ENCODE measurements at regions not wholly inside any gene's neighbourhood (a gene's known extent, or its start where the extent isn't known, plus 50 kb on each side); places are given as distances from the start of the nearest gene placed in this dataset.

GRCh38 chr9:75823151-75823550, 67.3 kb upstream of the PCSK5 start:
- ChIA-PET CTCF (no interaction called here), POLR2A (no interaction called here), RAD21 (ENCODE audit: low non-redundant PET in 1 of 2, low total read pairs in 2 of 2, uncharacterized antibody in 2 of 2, unreplicated experiment in 2 of 2) (no interaction called here)
- Histone ChIP-seq H3K9me2 (ENCODE audit: insufficient read depth) (no peaks in the 10 kb centered on the region), H2AFZ (ENCODE audit: low read depth, low read length, poor library complexity, severe bottlenecking) (no peak overlapping the region), H3K4me1 (ENCODE audit: control insufficient read depth in 1 of 2, insufficient read depth in 2 of 2, low read length in 2 of 2) (no peaks in the 10 kb centered on the region), H3K79me2 (ENCODE audit: insufficient read depth, low read length) (no peaks in the 10 kb centered on the region), H3K9me3 (ENCODE audit: control insufficient read depth in 1 of 2, insufficient read depth in 1 of 2, low read depth in 1 of 2, low read length in 2 of 2) (no peaks in the 10 kb centered on the region), H3K9ac (ENCODE audit: low read length) (no peak overlapping the region), H4K20me1 (ENCODE audit: insufficient read depth) (no peaks in the 10 kb centered on the region), H3K27ac (ENCODE audit: low read depth, low read length) (no peak overlapping the region), H3K4me2 (ENCODE audit: low read length) (no peak overlapping the region), H3K4me3 (replicated peaks in 1 of 2; ENCODE audit: low read depth in 1 of 2, low read length in 2 of 2) (no peak overlapping the region), H3K27me3 (ENCODE audit: insufficient read depth, low read length) (peaks cover 31% of the 10 kb centered on the region), H3K36me3 (ENCODE audit: control insufficient read depth in 1 of 2, insufficient read depth in 2 of 2, low read length in 2 of 2) (no peaks in the 10 kb centered on the region)
- BruUV-seq (replicated peaks): no TSS peak
- DNase-seq (ENCODE audit: low read depth, low spot score) (no peak), ATAC-seq (no peak)
- intact Hi-C loops (cut with micrococcal nuclease): no loop called here
- TF ChIP-seq CBX3 (IDR thresholded peaks at IDR 0.05; ENCODE audit: low read depth): no peak
- TF ChIP-seq, protein P1, sequence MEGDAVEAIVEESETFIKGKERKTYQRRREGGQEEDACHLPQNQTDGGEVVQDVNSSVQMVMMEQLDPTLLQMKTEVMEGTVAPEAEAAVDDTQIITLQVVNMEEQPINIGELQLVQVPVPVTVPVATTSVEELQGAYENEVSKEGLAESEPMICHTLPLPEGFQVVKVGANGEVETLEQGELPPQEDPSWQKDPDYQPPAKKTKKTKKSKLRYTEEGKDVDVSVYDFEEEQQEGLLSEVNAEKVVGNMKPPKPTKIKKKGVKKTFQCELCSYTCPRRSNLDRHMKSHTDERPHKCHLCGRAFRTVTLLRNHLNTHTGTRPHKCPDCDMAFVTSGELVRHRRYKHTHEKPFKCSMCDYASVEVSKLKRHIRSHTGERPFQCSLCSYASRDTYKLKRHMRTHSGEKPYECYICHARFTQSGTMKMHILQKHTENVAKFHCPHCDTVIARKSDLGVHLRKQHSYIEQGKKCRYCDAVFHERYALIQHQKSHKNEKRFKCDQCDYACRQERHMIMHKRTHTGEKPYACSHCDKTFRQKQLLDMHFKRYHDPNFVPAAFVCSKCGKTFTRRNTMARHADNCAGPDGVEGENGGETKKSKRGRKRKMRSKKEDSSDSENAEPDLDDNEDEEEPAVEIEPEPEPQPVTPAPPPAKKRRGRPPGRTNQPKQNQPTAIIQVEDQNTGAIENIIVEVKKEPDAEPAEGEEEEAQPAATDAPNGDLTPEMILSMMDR (IDR thresholded peaks at IDR 0.05 in 2 of 3, conservative IDR thresholded peaks at IDR 0.05 in 1 of 3; ENCODE audit: borderline replicate concordance in 1 of 3, insufficient read depth in 1 of 3, low read depth in 2 of 3, low read length in 2 of 3): no peak

GRCh38 chr9:75824816-75825568, 65.5 kb upstream of the PCSK5 start:
- H3K9me2 ChIP-seq (ENCODE audit: insufficient read depth): no peaks in the 10 kb centered on the region; the same call in 1 of the 2 replicates
- ATAC-seq (no peak), DNase-seq (ENCODE audit: low read depth, low spot score) (no peak)
- RAD21 ChIA-PET (ENCODE audit: low non-redundant PET in 1 of 2, low total read pairs in 2 of 2, uncharacterized antibody in 2 of 2, unreplicated experiment in 2 of 2): no interaction called here
- no peaks in the 10 kb centered on the region for H3K9me3 ChIP-seq (ENCODE audit: control insufficient read depth in 1 of 2, insufficient read depth in 1 of 2, low read depth in 1 of 2, low read length in 2 of 2)
- POLR2A ChIA-PET: no interaction called here
- no peak overlapping the region for H3K4me2 ChIP-seq (ENCODE audit: low read length)
- no peaks in the 10 kb centered on the region for H3K79me2 ChIP-seq (ENCODE audit: insufficient read depth, low read length)
- H3K27me3 ChIP-seq (ENCODE audit: insufficient read depth, low read length): peaks cover 37% of the 10 kb centered on the region
- H3K27ac ChIP-seq (ENCODE audit: low read depth, low read length): no peak overlapping the region
- H3K4me1 ChIP-seq (ENCODE audit: control insufficient read depth in 1 of 2, insufficient read depth in 2 of 2, low read length in 2 of 2): no peaks in the 10 kb centered on the region
- intact Hi-C loops (cut with micrococcal nuclease): no loop called here
- H3K4me3 ChIP-seq (replicated peaks in 1 of 2; ENCODE audit: low read depth in 1 of 2, low read length in 2 of 2): no peak overlapping the region
- no peaks in the 10 kb centered on the region for H4K20me1 ChIP-seq (ENCODE audit: insufficient read depth)
- no peak overlapping the region for H2AFZ ChIP-seq (ENCODE audit: low read depth, low read length, poor library complexity, severe bottlenecking)
- H3K9ac ChIP-seq (ENCODE audit: low read length): no peak overlapping the region
- BruUV-seq (replicated peaks): no TSS peak
- CTCF ChIA-PET: no interaction called here
- no peaks in the 10 kb centered on the region for H3K36me3 ChIP-seq (ENCODE audit: control insufficient read depth in 1 of 2, insufficient read depth in 2 of 2, low read length in 2 of 2)
- TF ChIP-seq SP1 (IDR thresholded peaks at IDR 0.05; ENCODE audit: low read depth) (no peak), EZH2phosphoT487 (IDR thresholded peaks at IDR 0.05; ENCODE audit: borderline replicate concordance) (no peak), EZH2 (IDR thresholded peaks at IDR 0.05) (no peak), POLR2AphosphoS5 (IDR thresholded peaks at IDR 0.05; ENCODE audit: low read depth, low read length) (no peak), POLR2A (IDR thresholded peaks at IDR 0.05; ENCODE audit: borderline replicate concordance, extremely low read depth, insufficient read depth, insufficient read length) (no peak), TCF7L2 (IDR thresholded peaks at IDR 0.05; ENCODE audit: borderline replicate concordance, extremely low read depth, insufficient read depth, insufficient read length) (no peak), REST (IDR thresholded peaks at IDR 0.05; ENCODE audit: low read depth) (no peak), SIN3A (IDR thresholded peaks at IDR 0.05; ENCODE audit: low read depth) (no peak)
- TF ChIP-seq, protein P1 (IDR thresholded peaks at IDR 0.05 in 2 of 3, conservative IDR thresholded peaks at IDR 0.05 in 1 of 3; ENCODE audit: borderline replicate concordance in 1 of 3, insufficient read depth in 1 of 3, low read depth in 2 of 3, low read length in 2 of 3): no peak
- TF ChIP-seq, protein P2, sequence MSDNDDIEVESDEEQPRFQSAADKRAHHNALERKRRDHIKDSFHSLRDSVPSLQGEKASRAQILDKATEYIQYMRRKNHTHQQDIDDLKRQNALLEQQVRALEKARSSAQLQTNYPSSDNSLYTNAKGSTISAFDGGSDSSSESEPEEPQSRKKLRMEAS (IDR thresholded peaks at IDR 0.05): no peak
